ENCODE measurements at regions not wholly inside any gene's neighbourhood (a gene's known extent, or its start where the extent isn't known, plus 50 kb on each side); places are given as distances from the start of the nearest gene placed in this dataset.

DNA sequence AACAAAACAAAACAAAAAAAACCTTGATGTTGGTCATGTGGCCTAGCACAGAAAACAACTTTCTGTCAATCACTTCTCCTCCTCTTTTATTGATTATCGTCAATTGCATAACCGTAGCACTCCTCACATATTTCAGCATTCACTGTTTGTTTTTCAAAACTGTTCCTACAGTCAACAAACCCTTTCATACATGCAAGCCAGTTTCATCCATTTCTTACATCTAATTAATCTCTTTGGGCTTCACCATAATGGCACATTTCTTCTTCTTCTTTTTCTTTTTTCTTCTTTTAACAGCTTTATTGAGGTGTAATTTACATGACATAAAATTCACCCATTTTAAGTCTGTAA is 246.9 kb downstream of the PTTG2 start:
- TF ChIP-seq, protein P1, sequence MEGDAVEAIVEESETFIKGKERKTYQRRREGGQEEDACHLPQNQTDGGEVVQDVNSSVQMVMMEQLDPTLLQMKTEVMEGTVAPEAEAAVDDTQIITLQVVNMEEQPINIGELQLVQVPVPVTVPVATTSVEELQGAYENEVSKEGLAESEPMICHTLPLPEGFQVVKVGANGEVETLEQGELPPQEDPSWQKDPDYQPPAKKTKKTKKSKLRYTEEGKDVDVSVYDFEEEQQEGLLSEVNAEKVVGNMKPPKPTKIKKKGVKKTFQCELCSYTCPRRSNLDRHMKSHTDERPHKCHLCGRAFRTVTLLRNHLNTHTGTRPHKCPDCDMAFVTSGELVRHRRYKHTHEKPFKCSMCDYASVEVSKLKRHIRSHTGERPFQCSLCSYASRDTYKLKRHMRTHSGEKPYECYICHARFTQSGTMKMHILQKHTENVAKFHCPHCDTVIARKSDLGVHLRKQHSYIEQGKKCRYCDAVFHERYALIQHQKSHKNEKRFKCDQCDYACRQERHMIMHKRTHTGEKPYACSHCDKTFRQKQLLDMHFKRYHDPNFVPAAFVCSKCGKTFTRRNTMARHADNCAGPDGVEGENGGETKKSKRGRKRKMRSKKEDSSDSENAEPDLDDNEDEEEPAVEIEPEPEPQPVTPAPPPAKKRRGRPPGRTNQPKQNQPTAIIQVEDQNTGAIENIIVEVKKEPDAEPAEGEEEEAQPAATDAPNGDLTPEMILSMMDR (IDR thresholded peaks at IDR 0.05 in 8 of 11, conservative IDR thresholded peaks at IDR 0.05 in 3 of 11): no peak
- no peak for TF ChIP-seq POLR2A (IDR thresholded peaks at IDR 0.05)

Measured in spleen (tissue), 7 donors.